Keratinocyte (primary cell): ENCODE measurements at regions not wholly inside any gene's neighbourhood (a gene's known extent, or its start where the extent isn't known, plus 50 kb on each side); places are given as distances from the start of the nearest gene placed in this dataset.

Source experiments
- DNase-seq: peaks from one replicate; pipeline ENCODE4 v3.0.0-alpha.2; 2011; ENCODE audit warnings: low read depth, missing footprints, low spot score
- FAIRE-seq: peaks from 2 replicates; lab custom pipeline; 2011; peaks lifted over from hg19 to GRCh38; lab: Jason Lieb, UNC
- H2AFZ ChIP-seq: 2 replicates; pipeline ENCODE4 v1.6.0; 2012; ENCODE audit warnings: low read length, control low read depth, inconsistent platforms; ENCODE audit not compliant: control insufficient read depth
- H3K27ac ChIP-seq: 2 replicates; pipeline ENCODE4 v1.5.1; 2011; ENCODE audit warnings: low read length; ENCODE audit not compliant: control insufficient read depth, insufficient read depth
- H3K27me3 ChIP-seq: 3 replicates; pipeline ENCODE4 v1.6.0; 2011; ENCODE audit warnings: low read length; ENCODE audit not compliant: control insufficient read depth, insufficient read depth; ENCODE audit errors: extremely low read depth
- H3K36me3 ChIP-seq, 2 experiments: 2 replicates in 1 of 2; 3 replicates in 1 of 2; pipeline ENCODE4 v1.5.1; 2011; ENCODE audit warnings: low read length in 2 of 2, mild to moderate bottlenecking in 1 of 2; ENCODE audit not compliant: control insufficient read depth in 2 of 2, insufficient read depth in 2 of 2; ENCODE audit errors: extremely low read depth in 1 of 2
- H3K4me1 ChIP-seq: 3 replicates; pipeline ENCODE4 v1.5.1; 2011; ENCODE audit warnings: low read length; ENCODE audit not compliant: control insufficient read depth, insufficient read depth; ENCODE audit errors: extremely low read depth
- H3K4me2 ChIP-seq: 3 replicates; pipeline ENCODE4 v1.6.0; 2011; ENCODE audit warnings: low read depth, low read length; ENCODE audit not compliant: control insufficient read depth, insufficient read depth; ENCODE audit errors: extremely low read depth
- H3K4me3 ChIP-seq, 3 experiments: fragments of 200-600 bp in 1 of 3; sonication (generic) in 1 of 3; 2 replicates in 2 of 3; 3 replicates in 1 of 3; pipeline ENCODE4 v1.5.1; 2011 to 2016; ENCODE audit warnings: low read length in 3 of 3, mild to moderate bottlenecking in 3 of 3, control low read depth in 2 of 3, inconsistent platforms in 1 of 3, low read depth in 1 of 3, mixed read lengths in 1 of 3, mixed run types in 1 of 3, moderate library complexity in 1 of 3; ENCODE audit not compliant: control insufficient read depth in 2 of 3, insufficient read depth in 2 of 3; ENCODE audit errors: extremely low read depth in 1 of 3
- H3K79me2 ChIP-seq: 2 replicates; pipeline ENCODE4 v1.6.0; 2012; ENCODE audit warnings: low read length; ENCODE audit not compliant: control insufficient read depth, insufficient read depth
- H3K9ac ChIP-seq: 3 replicates; pipeline ENCODE4 v1.6.0; 2011; ENCODE audit warnings: low read length; ENCODE audit not compliant: control insufficient read depth, insufficient read depth; ENCODE audit errors: extremely low read depth
- H3K9me1 ChIP-seq: 3 replicates; pipeline ENCODE4 v1.6.0; 2011; ENCODE audit warnings: low read length; ENCODE audit not compliant: control insufficient read depth, insufficient read depth; ENCODE audit errors: extremely low read depth
- H3K9me3 ChIP-seq: 2 replicates; pipeline ENCODE4 v1.5.1; 2012; ENCODE audit warnings: low read depth, low read length; ENCODE audit not compliant: control insufficient read depth
- H4K20me1 ChIP-seq: 3 replicates; pipeline ENCODE4 v1.6.0; 2011; ENCODE audit warnings: low read length; ENCODE audit not compliant: control insufficient read depth, insufficient read depth; ENCODE audit errors: extremely low read depth
- EZH2 ChIP-seq: IDR thresholded peaks from one replicate; pipeline ENCODE4 v1.6.1; 2012; ENCODE audit warnings: inconsistent platforms, mild to moderate bottlenecking, low read length, moderate library complexity
- dilution Hi-C: fragments of 300-500 bp; cut with MboI; formaldehyde crosslinking; loops from one replicate; pipeline ENCODE4 v1.7.0; 2020; ENCODE audit warnings: low sequenced_read_pairs; ENCODE audit not compliant: extremely low pct_ligation_motif_present
- TF ChIP-seq, protein P1 (sequence below), 3 experiments: IDR thresholded peaks in 1 of 3; conservative IDR thresholded peaks in 1 of 3; optimal IDR thresholded peaks in 1 of 3; 2 replicates in 2 of 3; 3 replicates in 1 of 3; pipeline versions ENCODE3 to v1.5.1; 2011; ENCODE audit warnings: low read length in 3 of 3, mild to moderate bottlenecking in 3 of 3, moderate library complexity in 2 of 3, control low read depth in 1 of 3, inconsistent platforms in 1 of 3; ENCODE audit not compliant: insufficient read depth in 2 of 3; ENCODE audit errors: extremely low read depth in 1 of 3

DNA sequence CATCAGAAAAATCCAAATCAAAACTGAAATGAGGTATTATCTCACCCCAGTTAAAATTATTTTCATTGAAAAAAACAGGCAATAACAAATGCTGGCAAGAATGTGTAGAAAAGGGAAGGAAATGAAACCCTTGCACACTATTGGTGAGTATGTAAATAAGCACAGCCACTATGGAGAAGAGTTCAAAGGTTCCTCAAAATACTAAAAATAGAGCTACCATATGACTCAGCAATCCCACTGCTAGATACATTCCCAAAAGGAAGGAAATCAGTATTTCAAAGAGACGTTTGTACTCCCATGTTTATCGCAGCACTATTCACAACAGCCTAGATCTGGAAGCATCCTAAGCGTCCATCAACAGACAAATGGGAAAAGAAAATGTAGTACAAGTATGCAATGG lies 932.4 kb downstream of the PCDH18 start:
- no peaks in the 10 kb centered on the region for H3K4me1 ChIP-seq
- DNase-seq (no peak), FAIRE-seq (no peak)
- peaks cover 2% of the 10 kb centered on the region for H3K9me3 ChIP-seq
- H3K79me2 ChIP-seq: no peaks in the 10 kb centered on the region
- no peak overlapping the region for H3K4me2 ChIP-seq
- H3K9ac ChIP-seq: no peak overlapping the region
- H3K27me3 ChIP-seq: no peaks in the 10 kb centered on the region
- H4K20me1 ChIP-seq: no peaks in the 10 kb centered on the region
- dilution Hi-C loops: no loop called here
- no peaks in the 10 kb centered on the region for H3K36me3 ChIP-seq
- no peaks in the 10 kb centered on the region for H3K9me1 ChIP-seq
- no peak overlapping the region for H3K27ac ChIP-seq
- no peak for TF ChIP-seq EZH2
- TF ChIP-seq, protein P1, sequence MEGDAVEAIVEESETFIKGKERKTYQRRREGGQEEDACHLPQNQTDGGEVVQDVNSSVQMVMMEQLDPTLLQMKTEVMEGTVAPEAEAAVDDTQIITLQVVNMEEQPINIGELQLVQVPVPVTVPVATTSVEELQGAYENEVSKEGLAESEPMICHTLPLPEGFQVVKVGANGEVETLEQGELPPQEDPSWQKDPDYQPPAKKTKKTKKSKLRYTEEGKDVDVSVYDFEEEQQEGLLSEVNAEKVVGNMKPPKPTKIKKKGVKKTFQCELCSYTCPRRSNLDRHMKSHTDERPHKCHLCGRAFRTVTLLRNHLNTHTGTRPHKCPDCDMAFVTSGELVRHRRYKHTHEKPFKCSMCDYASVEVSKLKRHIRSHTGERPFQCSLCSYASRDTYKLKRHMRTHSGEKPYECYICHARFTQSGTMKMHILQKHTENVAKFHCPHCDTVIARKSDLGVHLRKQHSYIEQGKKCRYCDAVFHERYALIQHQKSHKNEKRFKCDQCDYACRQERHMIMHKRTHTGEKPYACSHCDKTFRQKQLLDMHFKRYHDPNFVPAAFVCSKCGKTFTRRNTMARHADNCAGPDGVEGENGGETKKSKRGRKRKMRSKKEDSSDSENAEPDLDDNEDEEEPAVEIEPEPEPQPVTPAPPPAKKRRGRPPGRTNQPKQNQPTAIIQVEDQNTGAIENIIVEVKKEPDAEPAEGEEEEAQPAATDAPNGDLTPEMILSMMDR (optimal IDR thresholded peaks at IDR 0.05 in 1 of 3, IDR thresholded peaks at IDR 0.05 in 1 of 3, conservative IDR thresholded peaks at IDR 0.05 in 1 of 3; ENCODE audit: extremely low read depth in 1 of 3, insufficient read depth in 2 of 3, low read length in 3 of 3): no peak
- H2AFZ ChIP-seq: no peak overlapping the region
- no peak overlapping the region for H3K4me3 ChIP-seq

DNA sequence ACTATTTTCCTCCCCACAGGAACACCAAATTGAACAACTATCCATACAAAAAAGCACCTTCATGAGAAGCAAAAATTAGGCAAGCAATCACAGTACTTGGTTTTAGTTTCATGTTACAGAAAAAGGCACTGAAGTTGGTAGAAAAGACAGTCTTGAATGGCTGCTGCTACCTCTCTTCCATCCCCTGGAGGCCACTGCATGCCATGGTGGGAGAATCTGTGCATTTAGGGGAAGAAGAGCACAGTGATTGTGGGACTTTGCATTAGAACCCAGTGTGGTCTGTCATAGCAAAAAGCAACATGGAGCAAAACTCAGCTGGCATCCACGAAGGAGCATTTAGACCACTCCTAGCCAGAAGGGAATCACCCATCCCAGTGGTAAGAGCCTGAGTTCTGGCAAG lies 941.9 kb downstream of the PCDH18 start:
- Histone ChIP-seq H3K9ac (no peak overlapping the region), H3K4me2 (no peak overlapping the region), H3K4me3 (no peak overlapping the region), H4K20me1 (no peaks in the 10 kb centered on the region), H3K27ac (no peak overlapping the region), H3K9me1 (no peaks in the 10 kb centered on the region), H3K27me3 (no peaks in the 10 kb centered on the region), H3K9me3 (no peaks in the 10 kb centered on the region), H2AFZ (no peak overlapping the region), H3K4me1 (no peaks in the 10 kb centered on the region), H3K79me2 (no peaks in the 10 kb centered on the region), H3K36me3 (no peaks in the 10 kb centered on the region)
- FAIRE-seq (no peak), DNase-seq (no peak)
- no peak for TF ChIP-seq EZH2
- TF ChIP-seq, protein P1 (optimal IDR thresholded peaks at IDR 0.05 in 1 of 3, IDR thresholded peaks at IDR 0.05 in 1 of 3, conservative IDR thresholded peaks at IDR 0.05 in 1 of 3; ENCODE audit: extremely low read depth in 1 of 3, insufficient read depth in 2 of 3, low read length in 3 of 3): no peak
- dilution Hi-C loops: no loop called here
